ENCODE measurements at regions not wholly inside any gene's neighbourhood (a gene's known extent, or its start where the extent isn't known, plus 50 kb on each side); places are given as distances from the start of the nearest gene placed in this dataset.

DNA sequence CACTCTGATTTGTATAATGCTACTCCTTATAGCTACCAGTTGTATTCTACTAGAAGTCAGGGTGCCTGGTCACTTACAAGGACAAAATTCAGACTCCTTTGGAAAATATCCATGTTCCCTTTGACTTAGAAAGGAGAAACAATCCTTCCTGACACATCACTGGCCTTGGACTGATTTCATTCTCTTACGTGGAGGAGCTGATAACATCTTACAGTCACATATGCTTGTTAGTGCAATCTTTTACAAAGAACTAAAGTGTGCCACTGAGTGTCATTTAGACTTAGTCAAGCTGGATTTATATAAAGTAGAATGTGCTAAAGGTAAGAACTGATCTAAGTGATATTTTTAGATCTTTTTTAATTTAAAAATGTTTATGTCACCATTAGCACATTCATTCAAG is 131.0 kb upstream of the TMTC2 start:
- Histone ChIP-seq H3K27ac (ENCODE audit: low read depth, low read length) (no peak overlapping the region), H3K9me3 (ENCODE audit: control insufficient read depth, low read length) (peaks cover 7% of the 10 kb centered on the region), H3K36me3 (ENCODE audit: control insufficient read depth, insufficient read depth, low read length) (no peaks in the 10 kb centered on the region), H3K27me3 (ENCODE audit: control insufficient read depth, insufficient read depth, low read length, poor library complexity, severe bottlenecking) (no peaks in the 10 kb centered on the region), H3K9ac (ENCODE audit: extremely low read depth, low read length, poor library complexity, severe bottlenecking) (no peak overlapping the region), H3K4me3 (ENCODE audit: low read length) (no peak overlapping the region), H3K4me1 (ENCODE audit: control insufficient read depth, insufficient read depth, low read length) (no peaks in the 10 kb centered on the region)
- H3K4me3 Mint-ChIP-seq, result no peak overlapping the region
- no peaks in the 10 kb centered on the region for H3K4me1 Mint-ChIP-seq
- H3K27me3 Mint-ChIP-seq (ENCODE audit: insufficient read depth), result no peaks in the 10 kb centered on the region
- 89% methylated on average over 1 of the region's 1 CpG; no CpG with 5 or more reads in 1 of the 2 experiments for WGBS, 2 experiments (ENCODE audit: insufficient coverage in 1 of 2, insufficient read length in 1 of 2)
- no peak overlapping the region for H3K27ac Mint-ChIP-seq
- H3K36me3 Mint-ChIP-seq (ENCODE audit: low read depth), result no peaks in the 10 kb centered on the region
- no peak for DNase-seq
- TF ChIP-seq, protein P1, sequence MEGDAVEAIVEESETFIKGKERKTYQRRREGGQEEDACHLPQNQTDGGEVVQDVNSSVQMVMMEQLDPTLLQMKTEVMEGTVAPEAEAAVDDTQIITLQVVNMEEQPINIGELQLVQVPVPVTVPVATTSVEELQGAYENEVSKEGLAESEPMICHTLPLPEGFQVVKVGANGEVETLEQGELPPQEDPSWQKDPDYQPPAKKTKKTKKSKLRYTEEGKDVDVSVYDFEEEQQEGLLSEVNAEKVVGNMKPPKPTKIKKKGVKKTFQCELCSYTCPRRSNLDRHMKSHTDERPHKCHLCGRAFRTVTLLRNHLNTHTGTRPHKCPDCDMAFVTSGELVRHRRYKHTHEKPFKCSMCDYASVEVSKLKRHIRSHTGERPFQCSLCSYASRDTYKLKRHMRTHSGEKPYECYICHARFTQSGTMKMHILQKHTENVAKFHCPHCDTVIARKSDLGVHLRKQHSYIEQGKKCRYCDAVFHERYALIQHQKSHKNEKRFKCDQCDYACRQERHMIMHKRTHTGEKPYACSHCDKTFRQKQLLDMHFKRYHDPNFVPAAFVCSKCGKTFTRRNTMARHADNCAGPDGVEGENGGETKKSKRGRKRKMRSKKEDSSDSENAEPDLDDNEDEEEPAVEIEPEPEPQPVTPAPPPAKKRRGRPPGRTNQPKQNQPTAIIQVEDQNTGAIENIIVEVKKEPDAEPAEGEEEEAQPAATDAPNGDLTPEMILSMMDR (conservative IDR thresholded peaks at IDR 0.05), result no peak
- peaks cover 11% of the 10 kb centered on the region for H3K9me3 Mint-ChIP-seq

DNA sequence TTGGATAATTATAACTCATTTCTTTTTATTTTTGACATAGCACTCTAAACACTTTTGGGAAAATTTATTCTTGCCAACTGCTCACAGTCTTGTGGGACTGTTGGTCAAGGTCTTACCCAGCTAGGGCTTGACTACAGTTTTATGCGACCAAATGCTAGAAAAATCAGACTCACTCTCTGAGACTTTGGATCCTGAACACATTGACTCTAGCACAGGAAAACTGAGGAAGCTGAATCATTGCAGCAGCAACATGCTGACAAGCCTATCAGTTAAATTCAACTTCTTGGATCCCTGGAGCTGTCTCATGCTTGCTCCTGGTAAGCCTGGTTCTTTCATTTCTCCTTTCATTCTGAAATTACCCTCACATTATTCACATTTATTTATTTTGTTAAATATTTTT is 120.7 kb upstream of the TMTC2 start:
- H3K27me3 Mint-ChIP-seq (ENCODE audit: insufficient read depth), result no peaks in the 10 kb centered on the region
- H3K4me3 ChIP-seq (ENCODE audit: low read length), result no peak overlapping the region
- WGBS, 2 experiments (ENCODE audit: insufficient coverage in 1 of 2, insufficient read length in 1 of 2), result 54 to 56% methylated on average over 1 of the region's 1 CpG

GRCh38 chr12:82567688-82568087 is 119.0 kb upstream of the TMTC2 start:
- no peak for DNase-seq
- H3K4me3 Mint-ChIP-seq, result no peak overlapping the region
- no peaks in the 10 kb centered on the region for H3K36me3 Mint-ChIP-seq (ENCODE audit: low read depth)
- Histone ChIP-seq H3K9ac (ENCODE audit: extremely low read depth, low read length, poor library complexity, severe bottlenecking) (no peak overlapping the region), H3K9me3 (ENCODE audit: control insufficient read depth, low read length) (no peaks in the 10 kb centered on the region), H3K4me1 (ENCODE audit: control insufficient read depth, insufficient read depth, low read length) (no peaks in the 10 kb centered on the region), H3K4me3 (ENCODE audit: low read length) (no peak overlapping the region), H3K27me3 (ENCODE audit: control insufficient read depth, insufficient read depth, low read length, poor library complexity, severe bottlenecking) (no peaks in the 10 kb centered on the region), H3K36me3 (ENCODE audit: control insufficient read depth, insufficient read depth, low read length) (no peaks in the 10 kb centered on the region), H3K27ac (ENCODE audit: low read depth, low read length) (no peak overlapping the region)
- no peaks in the 10 kb centered on the region for H3K9me3 Mint-ChIP-seq
- H3K4me1 Mint-ChIP-seq, result no peaks in the 10 kb centered on the region
- H3K27ac Mint-ChIP-seq, result no peak overlapping the region
- H3K27me3 Mint-ChIP-seq (ENCODE audit: insufficient read depth), result no peaks in the 10 kb centered on the region
- TF ChIP-seq, protein P1 (conservative IDR thresholded peaks at IDR 0.05), result no peak

More for the DNA sequence above, 120.7 kb upstream of the TMTC2 start:
- no peaks in the 10 kb centered on the region for H3K9me3 ChIP-seq (ENCODE audit: control insufficient read depth, low read length)
- Mint-ChIP-seq H3K9me3 (no peaks in the 10 kb centered on the region), H3K4me3 (no peak overlapping the region), H3K27ac (no peak overlapping the region), H3K36me3 (ENCODE audit: low read depth) (no peaks in the 10 kb centered on the region), H3K4me1 (no peaks in the 10 kb centered on the region)
- no peaks in the 10 kb centered on the region for H3K27me3 ChIP-seq (ENCODE audit: control insufficient read depth, insufficient read depth, low read length, poor library complexity, severe bottlenecking)
- H3K36me3 ChIP-seq (ENCODE audit: control insufficient read depth, insufficient read depth, low read length), result no peaks in the 10 kb centered on the region
- H3K4me1 ChIP-seq (ENCODE audit: control insufficient read depth, insufficient read depth, low read length), result no peaks in the 10 kb centered on the region
- no peak overlapping the region for H3K9ac ChIP-seq (ENCODE audit: extremely low read depth, low read length, poor library complexity, severe bottlenecking)
- TF ChIP-seq, protein P1 (conservative IDR thresholded peaks at IDR 0.05), result no peak
- H3K27ac ChIP-seq (ENCODE audit: low read depth, low read length), result no peak overlapping the region
- DNase-seq, result no peak

All from endodermal cell (in vitro differentiated cells).